GM12875 (cell line): ENCODE measurements at regions not wholly inside any gene's neighbourhood (a gene's known extent, or its start where the extent isn't known, plus 50 kb on each side); places are given as distances from the start of the nearest gene placed in this dataset.
"Not testable (repeated sequence)": the region's sequence is repeated elsewhere in the genome, so short reads cannot be mapped to it uniquely, and the experiment has no call there.

Source experiments
- H3K4me3 ChIP-seq: one replicate; pipeline ENCODE4 v1.5.1; 2011; ENCODE audit warnings: low read depth, low read length, control low read depth
- CTCF ChIP-seq: IDR thresholded peaks from 2 replicates; pipeline ENCODE4 v1.5.1; 2011; ENCODE audit warnings: low read depth, mild to moderate bottlenecking, control low read depth, inconsistent platforms, low read length, moderate library complexity, borderline replicate concordance; ENCODE audit not compliant: insufficient read depth

GRCh38 chr15:54789376-54789775 lies 407.4 kb downstream of the RSL24D1 start:
- TF ChIP-seq CTCF: no peak

GRCh38 chr15:54781220-54781619 lies 415.5 kb downstream of the RSL24D1 start:
- H3K4me3 ChIP-seq: not testable (repeated sequence)

More at GRCh38 chr15:54789376-54789775, 407.4 kb downstream of the RSL24D1 start:
- H3K4me3 ChIP-seq: no peak overlapping the region

GRCh38 chr15:54779271-54779670 lies 417.5 kb downstream of the RSL24D1 start:
- no peak overlapping the region for H3K4me3 ChIP-seq
- no peak for TF ChIP-seq CTCF

GRCh38 chr15:54776410-54776809 lies 420.3 kb downstream of the RSL24D1 start:
- TF ChIP-seq CTCF: no peak
- H3K4me3 ChIP-seq: no peak overlapping the region

GRCh38 chr15:54772663-54773062 lies 424.1 kb downstream of the RSL24D1 start:
- TF ChIP-seq CTCF: no peak
- no peak overlapping the region for H3K4me3 ChIP-seq

GRCh38 chr15:54749461-54749860 lies 447.3 kb downstream of the RSL24D1 start:
- H3K4me3 ChIP-seq: not testable (repeated sequence)

GRCh38 chr15:54722342-54722986 lies 474.3 kb downstream of the RSL24D1 start:
- H3K4me3 ChIP-seq: no peak overlapping the region
- no peak for TF ChIP-seq CTCF

GRCh38 chr15:54719325-54719724 lies 477.4 kb downstream of the RSL24D1 start:
- no peak for TF ChIP-seq CTCF
- H3K4me3 ChIP-seq: no peak overlapping the region
